OCI-LY7 (cell line): ENCODE measurements at regions not wholly inside any gene's neighbourhood (a gene's known extent, or its start where the extent isn't known, plus 50 kb on each side); places are given as distances from the start of the nearest gene placed in this dataset.

Experiments
- CTCF ChIP-seq: fragments of 200-600 bp; sonication (generic); conservative IDR thresholded peaks from 2 replicates; pipeline ENCODE4 v1.5.1; 2014; ENCODE audit warnings: mild to moderate bottlenecking, antibody characterized with exemption, low read length, moderate library complexity, mixed read lengths
- EZH2phosphoT487 ChIP-seq: fragments of 200-600 bp; sonication (generic); IDR thresholded peaks from 2 replicates; pipeline ENCODE4 v1.6.1; 2018; ENCODE audit warnings: low read depth, borderline replicate concordance, mild to moderate bottlenecking, mixed run types, antibody characterized with exemption, low read length, moderate library complexity, mixed read lengths

- TF ChIP-seq CTCF (no peak), EZH2phosphoT487 (no peak)
Observed at GRCh38 chr5:21173036-21173435, 1185.0 kb upstream of the CDH18 start.
